ENCODE measurements at regions not wholly inside any gene's neighbourhood (a gene's known extent, or its start where the extent isn't known, plus 50 kb on each side); places are given as distances from the start of the nearest gene placed in this dataset.

DNA sequence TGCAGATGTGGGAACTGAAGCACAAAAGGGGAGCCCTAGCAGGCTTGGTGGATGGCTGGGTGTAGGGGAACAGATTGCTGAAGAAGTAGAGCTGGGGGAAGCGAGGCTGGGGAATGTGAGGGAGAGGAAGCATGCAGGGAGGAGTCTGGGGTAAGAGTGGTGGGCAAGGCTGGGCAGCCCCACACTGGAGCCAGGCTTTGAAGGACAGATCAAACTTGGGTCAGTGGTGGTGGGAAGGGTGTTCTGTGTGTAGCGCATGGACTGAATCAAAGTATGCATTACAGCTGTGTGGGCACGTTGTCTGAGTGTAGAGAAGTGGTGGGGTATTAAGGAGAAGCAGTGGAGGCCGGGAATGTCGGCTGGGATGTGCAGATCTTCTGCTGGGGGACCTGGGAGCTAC is 116.0 kb downstream of the CYLD start:
- TF ChIP-seq, protein P1, sequence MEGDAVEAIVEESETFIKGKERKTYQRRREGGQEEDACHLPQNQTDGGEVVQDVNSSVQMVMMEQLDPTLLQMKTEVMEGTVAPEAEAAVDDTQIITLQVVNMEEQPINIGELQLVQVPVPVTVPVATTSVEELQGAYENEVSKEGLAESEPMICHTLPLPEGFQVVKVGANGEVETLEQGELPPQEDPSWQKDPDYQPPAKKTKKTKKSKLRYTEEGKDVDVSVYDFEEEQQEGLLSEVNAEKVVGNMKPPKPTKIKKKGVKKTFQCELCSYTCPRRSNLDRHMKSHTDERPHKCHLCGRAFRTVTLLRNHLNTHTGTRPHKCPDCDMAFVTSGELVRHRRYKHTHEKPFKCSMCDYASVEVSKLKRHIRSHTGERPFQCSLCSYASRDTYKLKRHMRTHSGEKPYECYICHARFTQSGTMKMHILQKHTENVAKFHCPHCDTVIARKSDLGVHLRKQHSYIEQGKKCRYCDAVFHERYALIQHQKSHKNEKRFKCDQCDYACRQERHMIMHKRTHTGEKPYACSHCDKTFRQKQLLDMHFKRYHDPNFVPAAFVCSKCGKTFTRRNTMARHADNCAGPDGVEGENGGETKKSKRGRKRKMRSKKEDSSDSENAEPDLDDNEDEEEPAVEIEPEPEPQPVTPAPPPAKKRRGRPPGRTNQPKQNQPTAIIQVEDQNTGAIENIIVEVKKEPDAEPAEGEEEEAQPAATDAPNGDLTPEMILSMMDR (IDR thresholded peaks at IDR 0.05; ENCODE audit: low read depth, low read length): no peak
- no peak overlapping the region for H3K4me3 ChIP-seq (ENCODE audit: low read depth, low read length)

DNA sequence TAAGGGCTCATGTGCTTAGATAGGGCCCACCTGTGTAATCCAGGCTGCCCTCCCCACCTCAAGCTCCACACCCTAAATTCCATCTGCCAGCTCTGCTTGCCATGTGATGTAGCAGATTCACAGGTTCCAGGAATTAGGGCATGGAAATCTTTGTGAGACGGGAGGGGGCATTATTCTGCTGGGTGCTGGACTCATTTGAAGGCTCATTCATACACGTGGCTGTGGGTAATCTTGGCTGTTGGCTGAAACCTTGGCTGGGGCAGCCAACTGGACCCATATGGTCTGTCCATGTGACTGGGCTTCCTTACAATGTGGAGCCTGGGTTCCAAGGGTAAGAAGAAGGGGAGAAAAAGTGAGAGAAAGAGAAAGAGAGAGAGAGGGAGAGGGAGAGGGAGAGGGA is 115.1 kb downstream of the CYLD start:
- TF ChIP-seq, protein P1 (IDR thresholded peaks at IDR 0.05; ENCODE audit: low read depth, low read length): no peak
- H3K4me3 ChIP-seq (ENCODE audit: low read depth, low read length): no peak overlapping the region

- TF ChIP-seq, protein P1 (IDR thresholded peaks at IDR 0.05; ENCODE audit: low read depth, low read length): no peak
- no peak overlapping the region for H3K4me3 ChIP-seq (ENCODE audit: low read depth, low read length)
These were observed 111.4 kb downstream of the CYLD start for GRCh38 chr16:50853329-50853728.

Measured in WI38 (cell line).